ENCODE measurements at regions not wholly inside any gene's neighbourhood (a gene's known extent, or its start where the extent isn't known, plus 50 kb on each side); places are given as distances from the start of the nearest gene placed in this dataset.
"Not testable (repeated sequence)": the region's sequence is repeated elsewhere in the genome, so short reads cannot be mapped to it uniquely, and the experiment has no call there.

DNA sequence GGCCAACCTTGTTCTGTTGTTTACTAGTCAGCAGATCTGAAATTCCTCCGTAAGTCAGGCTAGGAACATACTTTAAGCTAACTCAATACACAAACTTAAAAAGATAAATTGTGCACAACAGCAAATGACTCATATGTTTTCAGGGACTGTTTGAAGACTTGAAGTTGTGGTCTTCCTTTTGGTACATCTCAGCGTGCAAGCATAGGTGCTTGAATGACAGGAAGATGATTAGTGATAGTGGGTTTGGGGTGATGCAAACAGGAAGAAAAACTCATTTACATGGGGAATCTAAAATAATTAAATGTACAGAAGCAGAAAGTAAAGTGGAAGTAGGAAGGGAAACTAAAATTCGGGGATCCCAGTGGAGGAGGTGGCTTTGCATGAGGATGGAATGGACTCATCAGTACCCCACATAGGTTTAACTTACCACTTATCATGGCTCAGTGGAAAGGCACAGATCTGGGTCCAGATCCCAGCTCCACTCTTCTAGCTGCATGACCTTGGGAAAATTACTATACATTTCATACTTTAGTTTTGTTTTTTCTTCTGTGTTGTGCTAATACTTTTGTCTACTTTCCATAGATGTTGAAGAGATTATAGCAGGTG lies 122.3 kb downstream of the XCL2 start:
- DNase-seq (ENCODE audit: low read depth in 1 of 2, low spot score in 1 of 2) = peak in 1 of 2 donors; percentile 8

DNA sequence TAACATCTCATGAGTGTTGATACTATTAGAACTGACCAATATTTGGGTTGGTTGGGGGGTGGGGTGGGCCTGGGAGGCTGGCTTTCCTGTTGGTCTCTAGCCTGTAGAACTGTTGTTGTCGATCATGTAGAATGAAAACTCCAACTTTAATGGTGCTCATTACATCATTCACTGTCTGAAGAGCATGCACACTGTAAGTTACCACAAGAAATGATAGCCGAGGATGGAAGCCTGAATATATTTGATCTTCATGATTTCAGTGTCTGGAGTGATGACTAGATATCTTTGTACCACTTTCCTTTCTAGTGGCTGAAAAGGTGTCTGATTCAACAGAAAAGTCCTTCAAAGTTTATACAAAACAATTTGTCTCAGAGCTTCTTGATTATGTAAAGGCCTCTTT lies 123.6 kb downstream of the XCL2 start:
- DNase-seq (ENCODE audit: low read depth in 1 of 2, low spot score in 1 of 2) = no peak

DNA sequence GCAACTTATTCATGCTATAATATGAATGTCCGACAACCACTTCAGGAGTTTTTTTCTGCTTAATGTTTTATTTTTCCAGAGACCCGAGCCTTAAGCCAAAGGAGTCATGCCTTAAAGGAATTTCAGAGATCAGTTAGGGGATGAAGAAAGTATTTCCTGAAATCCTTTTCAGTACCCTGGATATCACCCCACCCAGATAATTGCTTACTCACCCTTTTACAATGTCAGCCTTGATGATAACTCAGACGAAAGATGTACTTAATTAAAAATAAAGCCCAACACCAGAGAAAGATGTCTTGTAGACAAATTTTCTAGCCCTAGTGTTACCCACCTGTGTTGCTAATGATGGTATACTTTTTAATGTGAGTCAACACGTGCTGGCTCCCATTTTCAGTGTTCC lies 124.1 kb downstream of the XCL2 start:
- no peak for DNase-seq (ENCODE audit: low read depth in 1 of 2, low spot score in 1 of 2)

DNA sequence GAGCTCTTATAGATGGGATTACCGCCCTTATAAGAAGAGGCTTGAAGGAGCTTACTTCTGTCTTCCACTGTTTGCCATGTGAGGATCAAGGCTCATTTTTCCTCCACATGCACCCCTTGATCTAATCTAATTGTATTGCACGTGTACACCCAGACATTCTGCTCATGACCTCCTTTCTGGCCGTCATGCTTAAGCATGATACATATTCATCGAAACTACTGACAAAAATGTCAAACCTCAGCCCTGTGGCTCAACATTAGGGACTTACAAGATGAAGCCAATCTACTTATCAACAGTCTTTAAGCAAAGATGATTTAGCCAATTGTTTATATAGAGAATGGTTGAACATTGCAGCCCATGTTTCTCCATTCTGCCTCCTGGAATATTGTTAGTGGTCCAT lies 127.6 kb downstream of the XCL2 start:
- no peak for DNase-seq (ENCODE audit: low read depth in 1 of 2, low spot score in 1 of 2)

DNA sequence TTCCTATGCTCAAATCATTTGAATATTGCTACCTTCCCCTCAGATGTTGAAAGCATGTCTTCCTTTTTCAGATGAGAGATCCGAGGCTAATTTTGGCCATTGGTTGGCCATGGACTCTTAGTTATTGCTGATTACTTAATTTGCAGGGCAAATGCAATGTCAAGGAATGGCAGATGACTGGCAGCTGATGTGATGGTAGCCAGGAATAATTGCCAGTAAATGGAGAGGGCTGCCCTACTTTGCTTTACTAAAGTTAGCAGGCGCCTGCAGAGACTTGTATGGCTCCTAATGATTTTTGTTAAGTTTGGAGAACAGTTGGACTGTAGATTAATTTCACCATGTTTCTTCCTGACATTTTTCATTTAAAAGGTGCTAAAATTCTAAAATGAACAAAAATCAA lies 128.9 kb downstream of the XCL2 start:
- DNase-seq (ENCODE audit: low read depth in 1 of 2, low spot score in 1 of 2) = no peak

- DNase-seq (ENCODE audit: low read depth in 1 of 2, low spot score in 1 of 2) = no peak
These were observed 129.8 kb downstream of the TBX19 start for GRCh38 chr1:168410464-168410863.

DNA sequence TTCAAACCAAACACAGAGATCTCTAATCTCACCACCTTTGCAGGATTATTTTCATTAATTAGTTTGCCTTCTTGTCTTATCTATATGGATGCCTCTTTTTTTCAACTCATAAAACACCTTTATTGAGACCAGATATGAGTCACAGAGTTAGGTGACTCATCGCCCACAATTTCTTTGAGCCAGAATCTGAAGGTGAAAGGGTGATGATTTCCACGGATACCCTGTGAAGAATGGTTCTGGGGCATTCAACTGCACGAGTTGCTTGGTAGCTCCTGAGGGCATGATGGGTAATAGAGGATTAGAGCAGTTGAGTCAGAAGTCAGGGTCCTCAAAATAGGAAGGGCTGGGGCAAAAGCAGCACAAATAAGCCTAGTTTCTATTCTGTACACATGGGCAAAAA lies 128.2 kb downstream of the TBX19 start:
- peak; percentile 11 to 82 for DNase-seq (ENCODE audit: low read depth in 1 of 2, low spot score in 1 of 2)

DNA sequence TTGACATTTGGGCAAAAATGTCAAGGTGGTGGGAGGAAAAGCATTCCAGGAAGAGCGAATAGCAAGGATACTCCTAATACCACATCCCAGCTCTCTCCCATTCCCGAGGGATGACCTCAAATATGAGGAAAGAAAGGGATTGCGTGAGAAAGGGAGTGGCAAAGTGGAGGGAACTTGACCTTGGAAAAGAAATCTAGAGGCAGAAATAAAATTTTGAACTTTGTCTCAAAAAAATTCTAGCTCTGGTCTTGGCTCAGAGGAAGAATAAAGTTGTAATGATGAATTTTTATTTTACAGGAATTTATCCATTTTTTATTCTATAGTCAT lies 127.8 kb downstream of the TBX19 start:
- DNase-seq (ENCODE audit: low read depth in 1 of 2, low spot score in 1 of 2) = no peak

DNA sequence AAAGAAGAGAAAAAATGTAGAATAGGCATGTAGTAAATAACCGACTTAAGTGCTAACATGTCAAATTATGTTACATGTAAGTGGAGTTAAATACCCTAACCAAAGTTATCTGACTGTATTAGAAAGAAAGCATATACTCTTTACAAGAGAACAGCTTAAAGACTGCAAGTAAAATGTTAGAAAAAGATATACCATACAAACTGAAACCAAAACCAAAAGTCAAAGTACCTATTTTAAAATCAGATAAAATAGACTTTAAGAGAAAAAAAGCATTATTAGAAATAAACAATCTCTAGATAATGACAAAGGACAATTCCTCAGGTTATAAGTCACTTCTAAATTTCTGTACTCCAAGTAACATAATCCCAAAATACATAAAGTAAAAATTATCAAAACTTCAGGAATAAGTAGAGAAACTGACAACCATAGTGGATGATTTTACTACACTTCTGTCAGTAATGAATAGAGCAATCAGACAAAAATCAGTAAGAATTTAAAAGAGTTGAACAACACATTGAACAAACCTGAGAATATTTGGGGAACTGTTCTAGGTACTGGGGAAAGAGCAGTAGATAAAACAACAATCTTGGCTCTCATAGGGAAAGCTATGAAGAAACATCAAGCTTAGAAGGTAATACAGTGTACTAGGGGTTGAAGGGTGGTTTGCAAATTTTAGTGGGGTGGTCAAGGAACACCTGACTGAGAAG lies 127.3 kb downstream of the TBX19 start:
- DNase-seq (ENCODE audit: low read depth in 1 of 2, low spot score in 1 of 2) = no peak

DNA sequence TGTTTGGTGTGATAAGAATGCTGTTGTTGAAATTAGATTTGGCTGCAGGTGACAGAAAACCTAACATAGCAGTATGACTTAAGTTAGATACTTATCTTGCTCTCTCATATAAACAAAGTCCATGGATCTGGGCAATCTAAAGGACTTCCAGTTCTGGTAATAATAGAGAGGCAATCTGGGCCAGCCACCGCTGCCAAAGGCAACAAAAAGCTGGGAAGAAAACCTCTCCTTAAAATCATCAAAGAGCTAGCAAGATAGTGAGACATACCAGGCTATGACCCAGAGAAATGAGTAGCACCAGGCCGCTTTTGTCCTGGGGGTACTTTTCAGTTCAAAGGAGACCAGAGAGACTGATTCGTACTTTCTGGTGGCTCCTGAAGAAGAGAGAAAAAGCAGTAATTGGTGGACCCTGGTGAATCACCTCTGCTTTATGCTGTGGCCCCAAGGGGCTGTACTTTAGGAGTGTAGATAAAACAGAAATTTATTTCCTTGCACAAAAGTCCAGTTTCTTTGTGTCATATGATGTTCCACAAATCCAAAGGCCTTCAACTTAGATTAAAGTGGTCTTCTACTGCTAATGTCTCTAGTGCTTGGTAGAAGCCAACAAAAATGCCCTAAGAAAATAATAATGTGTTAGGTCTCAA lies 125.4 kb downstream of the TBX19 start:
- no peak for DNase-seq (ENCODE audit: low read depth in 1 of 2, low spot score in 1 of 2)

- no peak for DNase-seq (ENCODE audit: low read depth in 1 of 2, low spot score in 1 of 2)
These were observed 122.5 kb downstream of the TBX19 start for GRCh38 chr1:168403140-168403539.

DNA sequence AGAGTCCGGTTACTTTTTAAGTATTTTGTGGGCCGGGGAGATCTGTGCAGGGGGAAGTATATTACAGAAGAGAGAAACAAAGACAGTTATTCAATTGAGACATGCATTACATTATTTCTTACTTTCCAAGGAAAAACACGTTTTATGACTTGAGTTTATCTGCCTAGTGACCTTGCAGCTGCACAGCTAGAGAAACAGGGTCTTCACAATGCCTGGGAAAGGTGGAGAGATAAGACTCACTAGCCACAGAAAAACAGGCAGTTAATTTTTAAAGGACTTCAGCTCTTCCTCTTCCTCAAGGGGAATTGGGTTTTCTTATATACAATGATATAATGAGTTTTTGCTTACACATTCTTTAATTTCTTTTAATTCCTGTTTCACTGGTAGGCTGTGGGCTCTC lies 121.8 kb downstream of the TBX19 start:
- DNase-seq (ENCODE audit: low read depth in 1 of 2, low spot score in 1 of 2) = not testable (repeated sequence)

DNA sequence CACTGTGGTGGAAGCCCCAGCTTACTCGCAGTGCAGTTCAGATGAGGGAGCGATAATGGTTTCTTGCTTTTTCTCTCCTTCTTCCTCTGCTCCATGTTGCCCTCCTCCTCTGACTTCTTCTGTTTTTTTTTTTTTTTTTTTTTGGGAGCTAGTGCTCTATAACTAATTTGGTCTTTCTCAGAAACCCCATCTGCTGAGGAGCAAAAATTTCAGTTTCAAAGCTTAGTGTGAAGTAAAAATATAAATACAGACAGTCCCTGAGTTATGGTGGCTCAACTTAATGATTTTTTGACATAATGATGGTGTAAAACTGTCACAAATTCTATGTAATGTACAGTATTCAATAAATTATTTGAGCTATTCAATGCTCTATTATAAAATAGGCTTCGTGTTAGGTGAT lies 120.7 kb downstream of the TBX19 start:
- DNase-seq (ENCODE audit: low read depth in 1 of 2, low spot score in 1 of 2) = no peak

DNA sequence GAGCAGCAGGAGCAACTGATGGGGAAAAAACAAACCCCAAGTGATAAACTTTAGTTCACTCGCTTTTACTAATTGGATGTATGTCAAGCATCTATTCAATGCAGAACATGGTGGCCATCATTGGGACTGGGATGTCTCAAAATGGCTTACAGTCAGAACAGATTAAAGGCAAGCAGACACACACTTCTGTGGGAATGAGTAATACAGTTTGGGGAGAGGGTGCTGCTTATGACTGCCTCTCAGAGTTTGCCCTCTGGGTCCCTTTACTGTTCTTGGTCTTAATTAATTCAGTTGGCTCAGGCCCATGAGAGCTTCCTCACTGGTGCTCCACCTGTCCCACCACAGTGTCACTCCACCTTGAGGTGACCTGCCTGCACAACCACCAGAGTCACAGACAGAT lies 119.5 kb downstream of the TBX19 start:
- no peak for DNase-seq (ENCODE audit: low read depth in 1 of 2, low spot score in 1 of 2)

- DNase-seq (ENCODE audit: low read depth in 1 of 2, low spot score in 1 of 2) = no peak
These were observed 117.1 kb downstream of the TBX19 start for GRCh38 chr1:168397806-168398205.

GRCh38 chr1:168396940-168397684 lies 116.4 kb downstream of the TBX19 start:
- DNase-seq (ENCODE audit: low read depth in 1 of 2, low spot score in 1 of 2) = no peak

DNA sequence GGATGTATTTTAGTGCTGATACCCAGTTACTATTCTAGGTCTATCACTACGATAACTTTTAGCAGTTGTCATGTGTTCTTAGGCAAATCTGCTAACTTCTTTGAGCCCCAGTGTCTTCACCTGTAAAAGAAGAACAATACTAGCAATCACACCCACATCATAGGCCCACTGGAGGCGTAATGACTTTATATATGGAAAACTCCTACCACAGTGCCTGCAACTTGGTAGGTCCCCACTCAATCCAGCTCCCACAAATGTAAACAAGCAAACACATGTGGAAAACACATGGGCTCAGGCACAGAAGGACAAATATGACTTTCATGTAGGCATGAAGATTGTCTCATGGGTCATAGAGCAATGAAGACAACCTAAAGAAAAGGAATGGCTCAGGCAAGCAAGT lies 115.8 kb downstream of the TBX19 start:
- DNase-seq (ENCODE audit: low read depth in 1 of 2, low spot score in 1 of 2) = no peak

DNA sequence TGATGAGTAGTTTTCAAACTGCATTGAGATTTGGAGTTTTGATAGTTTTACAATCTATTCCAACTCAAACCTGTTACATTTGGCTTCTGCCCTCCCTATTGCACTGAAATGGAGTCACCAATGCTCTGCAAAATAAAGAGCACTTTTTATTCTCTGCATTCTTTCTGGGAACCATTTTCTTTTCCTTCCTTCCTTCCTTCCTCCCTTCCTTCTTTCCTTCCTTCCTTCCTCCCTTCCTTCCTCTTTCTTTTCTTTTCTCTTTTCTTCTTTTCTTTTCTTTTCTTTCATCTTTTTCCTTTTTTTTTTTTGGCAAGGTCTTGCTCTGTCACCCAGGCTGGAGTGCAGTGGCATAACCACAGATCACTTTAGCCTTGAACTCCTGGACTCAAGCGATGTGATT lies 114.2 kb downstream of the TBX19 start:
- no peak for DNase-seq (ENCODE audit: low read depth in 1 of 2, low spot score in 1 of 2)

- DNase-seq (ENCODE audit: low read depth in 1 of 2, low spot score in 1 of 2) = no peak
These were observed 112.4 kb downstream of the TBX19 start for GRCh38 chr1:168392958-168393549.

- DNase-seq (ENCODE audit: low read depth in 1 of 2, low spot score in 1 of 2) = no peak
These were observed 111.4 kb downstream of the TBX19 start for GRCh38 chr1:168391851-168392681.

GRCh38 chr1:168390271-168390670 lies 109.6 kb downstream of the TBX19 start:
- no peak for DNase-seq (ENCODE audit: low read depth in 1 of 2, low spot score in 1 of 2)
